ENCODE measurements at regions not wholly inside any gene's neighbourhood (a gene's known extent, or its start where the extent isn't known, plus 50 kb on each side); places are given as distances from the start of the nearest gene placed in this dataset.

GRCh38 chrY:7924059-7924458 lies 1012.5 kb upstream of the AMELY start:
- no peak overlapping the region for H2AFZ ChIP-seq (ENCODE audit: low read depth, low read length)

GRCh38 chrY:7923476-7924017 lies 1012.0 kb upstream of the AMELY start:
- no peak overlapping the region for H3K9ac ChIP-seq (ENCODE audit: low read length)
- no peak overlapping the region for H3K4me3 ChIP-seq (ENCODE audit: low read length)
- H2AFZ ChIP-seq (ENCODE audit: low read depth, low read length) = no peak overlapping the region
- TF ChIP-seq EZH2phosphoT487 (IDR thresholded peaks at IDR 0.05; ENCODE audit: low read depth) = no peak
- TF ChIP-seq CTCF (IDR thresholded peaks at IDR 0.05; ENCODE audit: low read depth, low read length) = no peak
- H4K20me1 ChIP-seq (ENCODE audit: insufficient read depth, low read length) = no peaks in the 10 kb centered on the region
- H3K27ac ChIP-seq (ENCODE audit: low read length) = no peak overlapping the region
- no peaks in the 10 kb centered on the region for H3K4me1 ChIP-seq (ENCODE audit: low read length)
- no peaks in the 10 kb centered on the region for H3K9me3 ChIP-seq (ENCODE audit: insufficient read depth, low read length)
- no peaks in the 10 kb centered on the region for H3K36me3 ChIP-seq (replicated peaks; ENCODE audit: low read depth, low read length)
- no peaks in the 10 kb centered on the region for H3K79me2 ChIP-seq (ENCODE audit: low read length)
- H3K4me2 ChIP-seq (ENCODE audit: low read length) = no peak overlapping the region
- no peaks in the 10 kb centered on the region for H3K27me3 ChIP-seq (ENCODE audit: low read depth, low read length)

More at GRCh38 chrY:7924059-7924458, 1012.5 kb upstream of the AMELY start:
- H3K36me3 ChIP-seq (replicated peaks; ENCODE audit: low read depth, low read length) = no peaks in the 10 kb centered on the region
- no peaks in the 10 kb centered on the region for H3K9me3 ChIP-seq (ENCODE audit: insufficient read depth, low read length)
- no peak overlapping the region for H3K4me2 ChIP-seq (ENCODE audit: low read length)
- H4K20me1 ChIP-seq (ENCODE audit: insufficient read depth, low read length) = no peaks in the 10 kb centered on the region
- H3K27ac ChIP-seq (ENCODE audit: low read length) = no peak overlapping the region
- TF ChIP-seq CTCF (IDR thresholded peaks at IDR 0.05; ENCODE audit: low read depth, low read length) (no peak), EZH2phosphoT487 (IDR thresholded peaks at IDR 0.05; ENCODE audit: low read depth) (no peak)
- no peak overlapping the region for H3K4me3 ChIP-seq (ENCODE audit: low read length)
- no peaks in the 10 kb centered on the region for H3K4me1 ChIP-seq (ENCODE audit: low read length)
- no peaks in the 10 kb centered on the region for H3K79me2 ChIP-seq (ENCODE audit: low read length)
- H3K27me3 ChIP-seq (ENCODE audit: low read depth, low read length) = no peaks in the 10 kb centered on the region
- no peak overlapping the region for H3K9ac ChIP-seq (ENCODE audit: low read length)

- Histone ChIP-seq H3K4me2 (ENCODE audit: low read length) (no peak overlapping the region), H3K4me3 (ENCODE audit: low read length) (no peak overlapping the region), H4K20me1 (ENCODE audit: insufficient read depth, low read length) (no peaks in the 10 kb centered on the region), H3K36me3 (replicated peaks; ENCODE audit: low read depth, low read length) (no peaks in the 10 kb centered on the region), H3K9ac (ENCODE audit: low read length) (no peak overlapping the region), H3K79me2 (ENCODE audit: low read length) (no peaks in the 10 kb centered on the region), H3K9me3 (ENCODE audit: insufficient read depth, low read length) (no peaks in the 10 kb centered on the region), H3K4me1 (ENCODE audit: low read length) (no peaks in the 10 kb centered on the region), H2AFZ (ENCODE audit: low read depth, low read length) (no peak overlapping the region), H3K27me3 (ENCODE audit: low read depth, low read length) (no peaks in the 10 kb centered on the region), H3K27ac (ENCODE audit: low read length) (no peak overlapping the region)
- TF ChIP-seq CTCF (IDR thresholded peaks at IDR 0.05; ENCODE audit: low read depth, low read length) = no peak
- TF ChIP-seq EZH2phosphoT487 (IDR thresholded peaks at IDR 0.05; ENCODE audit: low read depth) = no peak
Measured at GRCh38 chrY:7920382-7920781, 1008.8 kb upstream of the AMELY start.

- no peaks in the 10 kb centered on the region for H3K4me1 ChIP-seq (ENCODE audit: low read length)
- no peaks in the 10 kb centered on the region for H3K79me2 ChIP-seq (ENCODE audit: low read length)
- H3K27ac ChIP-seq (ENCODE audit: low read length) = no peak overlapping the region
- no peak overlapping the region for H3K4me3 ChIP-seq (ENCODE audit: low read length)
- no peaks in the 10 kb centered on the region for H3K36me3 ChIP-seq (replicated peaks; ENCODE audit: low read depth, low read length)
- H3K27me3 ChIP-seq (ENCODE audit: low read depth, low read length) = no peaks in the 10 kb centered on the region
- no peak for TF ChIP-seq CTCF (IDR thresholded peaks at IDR 0.05; ENCODE audit: low read depth, low read length)
- no peak for TF ChIP-seq EZH2phosphoT487 (IDR thresholded peaks at IDR 0.05; ENCODE audit: low read depth)
- H3K9me3 ChIP-seq (ENCODE audit: insufficient read depth, low read length) = no peaks in the 10 kb centered on the region
- H2AFZ ChIP-seq (ENCODE audit: low read depth, low read length) = no peak overlapping the region
- H3K4me2 ChIP-seq (ENCODE audit: low read length) = no peak overlapping the region
- H4K20me1 ChIP-seq (ENCODE audit: insufficient read depth, low read length) = no peaks in the 10 kb centered on the region
- H3K9ac ChIP-seq (ENCODE audit: low read length) = no peak overlapping the region
Measured at GRCh38 chrY:7888506-7888905, 977.0 kb upstream of the AMELY start.

All from OCI-LY3 (cell line).